HL-60 (cell line): ENCODE measurements at regions not wholly inside any gene's neighbourhood (a gene's known extent, or its start where the extent isn't known, plus 50 kb on each side); places are given as distances from the start of the nearest gene placed in this dataset.

Source experiments
- DNase-seq, 2 experiments: peaks; one replicate each; pipeline ENCODE4 v3.0.0-alpha.2; 2010 to 2020; ENCODE audit warnings: low read depth in 1 of 2, low spot score in 1 of 2
- H3K27ac ChIP-seq: fragments of 250-450 bp; sonication (Bioruptor Pico); replicated peaks from 2 replicates; pipeline ENCODE4 v1.5.1; 2020; ENCODE audit warnings: mild to moderate bottlenecking, moderate library complexity
- H3K27me3 ChIP-seq: fragments of 250-450 bp; sonication (Bioruptor Pico); 2 replicates; pipeline ENCODE4 v1.5.1; 2021; ENCODE audit warnings: mild to moderate bottlenecking, moderate library complexity; ENCODE audit not compliant: insufficient read depth, poor library complexity, severe bottlenecking
- H3K4me3 ChIP-seq: replicated peaks from 2 replicates; pipeline ENCODE4 v1.5.1; 2011; ENCODE audit warnings: mild to moderate bottlenecking, control low read depth, low read length; ENCODE audit not compliant: insufficient read depth
- GABPA ChIP-seq: IDR thresholded peaks from 2 replicates; pipeline ENCODE4 v1.6.1; 2012; ENCODE audit warnings: low read depth
- POLR2AphosphoS5 ChIP-seq: IDR thresholded peaks from 2 replicates; pipeline ENCODE4 v1.6.1; 2012; ENCODE audit warnings: low read depth
- REST ChIP-seq: IDR thresholded peaks from 2 replicates; pipeline ENCODE4 v1.6.1; 2012; ENCODE audit warnings: low read depth; ENCODE audit not compliant: insufficient replicate concordance
- SPI1 ChIP-seq: IDR thresholded peaks from 2 replicates; pipeline ENCODE4 v1.6.1; 2012; ENCODE audit warnings: low read depth, mild to moderate bottlenecking, borderline replicate concordance
- TF ChIP-seq, protein P1 (sequence below): IDR thresholded peaks from one replicate; pipeline ENCODE4 v1.5.1; 2011; ENCODE audit warnings: low read length, control low read depth, inconsistent platforms; ENCODE audit not compliant: insufficient read depth

GRCh38 chr3:10575601-10576160 is 70.3 kb upstream of the ATP2B2 start:
- Histone ChIP-seq H3K4me3 (no peak overlapping the region), H3K27ac (no peak overlapping the region), H3K27me3 (no peaks in the 10 kb centered on the region)
- no peak for DNase-seq
- TF ChIP-seq GABPA, result no peak
- TF ChIP-seq REST, result no peak
- no peak for TF ChIP-seq POLR2AphosphoS5
- TF ChIP-seq, protein P1, sequence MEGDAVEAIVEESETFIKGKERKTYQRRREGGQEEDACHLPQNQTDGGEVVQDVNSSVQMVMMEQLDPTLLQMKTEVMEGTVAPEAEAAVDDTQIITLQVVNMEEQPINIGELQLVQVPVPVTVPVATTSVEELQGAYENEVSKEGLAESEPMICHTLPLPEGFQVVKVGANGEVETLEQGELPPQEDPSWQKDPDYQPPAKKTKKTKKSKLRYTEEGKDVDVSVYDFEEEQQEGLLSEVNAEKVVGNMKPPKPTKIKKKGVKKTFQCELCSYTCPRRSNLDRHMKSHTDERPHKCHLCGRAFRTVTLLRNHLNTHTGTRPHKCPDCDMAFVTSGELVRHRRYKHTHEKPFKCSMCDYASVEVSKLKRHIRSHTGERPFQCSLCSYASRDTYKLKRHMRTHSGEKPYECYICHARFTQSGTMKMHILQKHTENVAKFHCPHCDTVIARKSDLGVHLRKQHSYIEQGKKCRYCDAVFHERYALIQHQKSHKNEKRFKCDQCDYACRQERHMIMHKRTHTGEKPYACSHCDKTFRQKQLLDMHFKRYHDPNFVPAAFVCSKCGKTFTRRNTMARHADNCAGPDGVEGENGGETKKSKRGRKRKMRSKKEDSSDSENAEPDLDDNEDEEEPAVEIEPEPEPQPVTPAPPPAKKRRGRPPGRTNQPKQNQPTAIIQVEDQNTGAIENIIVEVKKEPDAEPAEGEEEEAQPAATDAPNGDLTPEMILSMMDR, result no peak
- TF ChIP-seq SPI1, result no peak

GRCh38 chr3:10577486-10577885 is 72.1 kb upstream of the ATP2B2 start:
- Histone ChIP-seq H3K27me3 (no peaks in the 10 kb centered on the region), H3K4me3 (no peak overlapping the region), H3K27ac (no peak overlapping the region)
- no peak for DNase-seq
- TF ChIP-seq, protein P1, result no peak
- TF ChIP-seq REST, result no peak
- no peak for TF ChIP-seq SPI1
- no peak for TF ChIP-seq GABPA
- no peak for TF ChIP-seq POLR2AphosphoS5

DNA sequence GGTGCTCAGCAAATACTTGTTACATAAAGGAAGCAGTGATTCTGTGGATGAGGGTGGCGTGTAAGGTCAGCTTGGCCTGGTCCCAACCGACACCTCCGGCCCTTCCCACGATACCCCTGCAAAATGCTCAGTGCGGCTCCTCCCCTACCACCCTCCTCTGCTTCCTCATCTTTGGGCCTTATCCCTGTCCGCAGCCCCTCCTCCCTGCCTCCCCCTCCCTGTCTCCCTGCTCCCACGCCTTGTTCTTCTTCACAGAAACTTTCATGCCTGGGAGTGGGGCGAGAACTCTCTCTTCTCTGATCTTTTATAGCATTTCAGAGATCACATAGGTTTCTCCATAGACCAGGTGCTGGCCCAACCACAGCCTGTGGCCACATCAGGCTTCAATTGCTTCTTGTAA is 75.0 kb upstream of the ATP2B2 start:
- H3K27me3 ChIP-seq, result no peaks in the 10 kb centered on the region
- TF ChIP-seq SPI1 (no peak), GABPA (no peak), POLR2AphosphoS5 (no peak), REST (no peak)
- TF ChIP-seq, protein P1, result no peak
- DNase-seq, result no peak

More for the DNA sequence above, 75.0 kb upstream of the ATP2B2 start:
- H3K27ac ChIP-seq, result no peak overlapping the region
- no peak overlapping the region for H3K4me3 ChIP-seq
